Stimulated activated CD8-positive, alpha-beta memory T cell treated with anti-CD3 and anti-CD28 coated beads, Interleukin-4, amount 100 ng/mL, for 48 hours (primary cell): ENCODE measurements at regions not wholly inside any gene's neighbourhood (a gene's known extent, or its start where the extent isn't known, plus 50 kb on each side); places are given as distances from the start of the nearest gene placed in this dataset.
A peak's percentile ranks its signal among the peaks of the same experiment; 100 is the strongest.

Experiments
- DNase-seq: peaks from one replicate; pipeline ENCODE4 v3.0.0-alpha.2; 2020

GRCh38 chr22:48785792-48786678, 1041.6 kb downstream of the BRD1 start:
- no peak for DNase-seq

GRCh38 chr22:48784701-48785503, 1042.8 kb downstream of the BRD1 start:
- DNase-seq, result no peak

GRCh38 chr22:48783821-48784266, 1043.8 kb downstream of the BRD1 start:
- no peak for DNase-seq

GRCh38 chr22:48782811-48783511, 1044.7 kb downstream of the BRD1 start:
- DNase-seq, result no peak

GRCh38 chr22:48782326-48782725, 1045.3 kb downstream of the BRD1 start:
- DNase-seq, result no peak

GRCh38 chr22:48781868-48782267, 1045.8 kb downstream of the BRD1 start:
- no peak for DNase-seq

- no peak for DNase-seq
These were observed 1046.3 kb downstream of the BRD1 start for GRCh38 chr22:48781391-48781790.

GRCh38 chr22:48780597-48781277, 1046.9 kb downstream of the BRD1 start:
- DNase-seq, result no peak

- DNase-seq, result no peak
These were observed 1047.7 kb downstream of the BRD1 start for GRCh38 chr22:48779661-48780596.

GRCh38 chr22:48779211-48779643, 1048.4 kb downstream of the BRD1 start:
- DNase-seq, result no peak

- DNase-seq, result no peak
These were observed 1049.1 kb downstream of the BRD1 start for GRCh38 chr22:48778308-48779195.

- no peak for DNase-seq
These were observed 1055.3 kb downstream of the BRD1 start for GRCh38 chr22:48772286-48772907.

GRCh38 chr22:48765595-48765994, 1062.1 kb downstream of the BRD1 start:
- DNase-seq, result no peak

GRCh38 chr22:48761546-48761945, 1066.1 kb downstream of the BRD1 start:
- DNase-seq, result peak; percentile 1

GRCh38 chr22:48760481-48761390, 1066.9 kb downstream of the BRD1 start:
- DNase-seq, result peak; percentile 10

- peak; percentile 3 for DNase-seq
These were observed 1068.5 kb downstream of the BRD1 start for GRCh38 chr22:48758881-48759875.

- peak; percentile 15 for DNase-seq
These were observed 1069.6 kb downstream of the BRD1 start for GRCh38 chr22:48757985-48758561.
